ENCODE measurements at regions not wholly inside any gene's neighbourhood (a gene's known extent, or its start where the extent isn't known, plus 50 kb on each side); places are given as distances from the start of the nearest gene placed in this dataset.
A peak's percentile ranks its signal among the peaks of the same experiment; 100 is the strongest.

GRCh38 chr11:92766698-92767097 is 202.8 kb upstream of the MTNR1B start:
- DNase-seq, result no peak

GRCh38 chr11:92767416-92767815 is 202.0 kb upstream of the MTNR1B start:
- DNase-seq, result no peak

GRCh38 chr11:92768121-92768840 is 201.2 kb upstream of the MTNR1B start:
- DNase-seq, result no peak

GRCh38 chr11:92769112-92769511 is 200.3 kb upstream of the MTNR1B start:
- peak; percentile 69 for DNase-seq

- no peak for DNase-seq
Observed at GRCh38 chr11:92770419-92770818, 199.0 kb upstream of the MTNR1B start.

- DNase-seq, result no peak
Observed at GRCh38 chr11:92770981-92771380, 198.5 kb upstream of the MTNR1B start.

- no peak for DNase-seq
Observed at GRCh38 chr11:92771701-92772100, 197.8 kb upstream of the MTNR1B start.

- DNase-seq, result no peak
Observed at GRCh38 chr11:92775003-92775676, 194.3 kb upstream of the MTNR1B start.

GRCh38 chr11:92776676-92777075 is 192.8 kb upstream of the MTNR1B start:
- DNase-seq, result no peak

- no peak for DNase-seq
Observed at GRCh38 chr11:92779746-92780145, 189.7 kb upstream of the MTNR1B start.

GRCh38 chr11:92781151-92781550 is 188.3 kb upstream of the MTNR1B start:
- no peak for DNase-seq

- DNase-seq, result no peak
Observed at GRCh38 chr11:92782806-92783205, 186.6 kb upstream of the MTNR1B start.

- no peak for DNase-seq
Observed at GRCh38 chr11:92784331-92784730, 185.1 kb upstream of the MTNR1B start.

GRCh38 chr11:92787638-92788037 is 181.8 kb upstream of the MTNR1B start:
- no peak for DNase-seq

- DNase-seq, result no peak
Observed at GRCh38 chr11:92789761-92790160, 179.7 kb upstream of the MTNR1B start.

- DNase-seq, result no peak
Observed at GRCh38 chr11:92790366-92790765, 179.1 kb upstream of the MTNR1B start.

GRCh38 chr11:92790926-92791616 is 178.4 kb upstream of the MTNR1B start:
- DNase-seq, result no peak

- no peak for DNase-seq
Observed at GRCh38 chr11:92791886-92792285, 177.6 kb upstream of the MTNR1B start.

- no peak for DNase-seq
Observed at GRCh38 chr11:92793189-92793588, 176.3 kb upstream of the MTNR1B start.

GRCh38 chr11:92794783-92795182 is 174.7 kb upstream of the MTNR1B start:
- no peak for DNase-seq

- no peak for DNase-seq
Observed at GRCh38 chr11:92796744-92797143, 172.7 kb upstream of the MTNR1B start.

GRCh38 chr11:92797874-92798273 is 171.6 kb upstream of the MTNR1B start:
- DNase-seq, result no peak

- no peak for DNase-seq
Observed at GRCh38 chr11:92801685-92802084, 167.8 kb upstream of the MTNR1B start.

- DNase-seq, result peak; percentile 22
Observed at GRCh38 chr11:92802644-92803043, 166.8 kb upstream of the MTNR1B start.

Data from NCI-H69 (cell line).